NT2/D1 (cell line): ENCODE measurements at regions not wholly inside any gene's neighbourhood (a gene's known extent, or its start where the extent isn't known, plus 50 kb on each side); places are given as distances from the start of the nearest gene placed in this dataset.

Source experiments
- SUZ12 ChIP-seq: IDR thresholded peaks from 2 replicates; pipeline ENCODE4 v1.6.1; 2011; ENCODE audit not compliant: insufficient read length, insufficient read depth; ENCODE audit errors: extremely low read depth
- YY1 ChIP-seq: IDR thresholded peaks from 2 replicates; pipeline ENCODE4 v1.6.1; 2011; ENCODE audit not compliant: insufficient read length, insufficient read depth
- ZNF274 ChIP-seq: IDR thresholded peaks from 2 replicates; pipeline ENCODE4 v1.6.1; 2011; ENCODE audit warnings: mild to moderate bottlenecking, low read depth, low read length

GRCh38 chr2:114346658-114347057 lies 95.8 kb upstream of the DPP10 start:
- TF ChIP-seq ZNF274 (no peak), SUZ12 (no peak), YY1 (no peak)
